K562 (cell line): ENCODE measurements at regions not wholly inside any gene's neighbourhood (a gene's known extent, or its start where the extent isn't known, plus 50 kb on each side); places are given as distances from the start of the nearest gene placed in this dataset.

Source experiments
- JUNB ChIP-seq: fragments of 450-650 bp; formaldehyde crosslinking; conservative IDR thresholded peaks from 2 replicates; pipeline ENCODE4 v1.4.0; 2020; ENCODE audit warnings: mild to moderate bottlenecking
- SMC3 ChIP-seq: conservative IDR thresholded peaks from 2 replicates; pipeline ENCODE4 v1.6.1; 2011; ENCODE audit warnings: low read depth, low read length, improper control_type of control experiment; ENCODE audit not compliant: insufficient read depth

DNA sequence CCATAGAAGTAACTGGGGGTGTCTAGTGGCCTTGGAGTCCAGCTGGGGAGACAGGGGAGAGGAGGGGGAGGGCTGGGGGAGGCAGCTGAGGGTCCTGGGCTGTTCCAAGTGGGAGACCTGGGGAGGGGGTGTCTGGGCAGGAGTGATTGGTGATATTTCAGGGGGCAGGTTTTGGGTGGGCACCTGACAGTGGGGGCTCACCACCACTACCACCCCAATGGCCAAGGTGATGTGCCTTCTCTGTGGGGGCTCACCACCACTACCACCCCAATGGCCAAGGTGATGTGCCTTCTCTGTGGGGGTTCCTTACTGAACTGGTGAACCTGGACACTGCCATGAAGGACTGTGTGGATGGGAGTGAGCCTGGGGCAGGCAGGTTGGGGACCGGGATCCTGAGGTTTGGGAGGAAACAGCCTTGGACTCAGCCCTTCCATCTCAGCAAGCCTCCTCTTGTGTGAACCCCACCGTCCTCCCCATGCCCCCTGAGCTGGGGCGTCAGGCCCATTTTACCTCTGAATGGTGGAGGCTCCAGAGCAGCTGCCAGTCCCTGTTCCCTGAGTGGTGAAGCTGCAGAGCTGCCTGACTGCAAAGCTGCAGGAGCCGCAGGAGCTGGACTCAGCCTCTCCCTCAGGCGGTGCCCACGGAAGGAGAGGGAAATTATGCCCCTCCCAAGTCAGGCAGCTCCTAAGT is 50.6 kb upstream of the ZNF716 start:
- TF ChIP-seq JUNB (CRISPR knock-in tag) (no peak), SMC3 (no peak)
